ENCODE measurements at regions not wholly inside any gene's neighbourhood (a gene's known extent, or its start where the extent isn't known, plus 50 kb on each side); places are given as distances from the start of the nearest gene placed in this dataset.

DNA sequence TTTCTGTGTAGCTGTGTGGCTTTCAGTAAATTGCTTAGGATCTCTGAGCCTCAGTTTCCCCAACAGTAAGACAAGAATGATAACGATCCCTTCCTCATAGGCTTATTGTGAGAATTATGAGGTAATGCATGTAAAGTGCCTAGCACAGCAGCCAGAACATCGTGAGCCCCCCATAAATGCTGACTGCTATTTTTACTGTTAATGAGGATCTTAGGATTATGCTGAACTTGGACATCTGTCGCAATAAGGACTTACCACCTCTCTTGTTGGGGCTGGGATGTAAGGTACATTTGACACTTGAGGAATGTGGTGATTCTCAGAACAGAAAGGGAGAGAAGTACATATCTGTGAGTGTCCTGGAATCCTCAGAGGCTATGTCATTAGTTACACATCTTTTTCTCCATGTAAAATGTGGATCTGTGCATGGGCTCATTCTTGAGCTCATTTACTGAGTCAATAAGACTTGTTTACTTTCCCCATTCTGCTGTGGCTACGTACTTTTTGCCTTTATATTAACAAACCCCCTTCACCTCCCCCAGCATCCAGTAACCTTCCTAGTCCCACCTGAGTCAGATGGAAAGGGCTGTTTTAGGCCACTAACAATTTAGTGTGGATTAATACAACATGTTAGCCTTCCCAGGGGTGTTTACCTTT lies 64.4 kb upstream of the PLEKHG1 start:
- DNase-seq (ENCODE audit: low read depth, low spot score) (no peak), ATAC-seq (no peak)
- H3K27me3 ChIP-seq (ENCODE audit: insufficient read depth, low read length), result no peaks in the 10 kb centered on the region
- no peaks in the 10 kb centered on the region for H4K20me1 ChIP-seq (ENCODE audit: insufficient read depth)
- RAD21 ChIA-PET (ENCODE audit: low non-redundant PET in 1 of 2, low total read pairs in 2 of 2, uncharacterized antibody in 2 of 2, unreplicated experiment in 2 of 2), result no interaction called here
- no peaks in the 10 kb centered on the region for H3K9me3 ChIP-seq (ENCODE audit: control insufficient read depth in 1 of 2, insufficient read depth in 1 of 2, low read depth in 1 of 2, low read length in 2 of 2)
- no peak overlapping the region for H2AFZ ChIP-seq (ENCODE audit: low read depth, low read length, poor library complexity, severe bottlenecking)
- H3K4me2 ChIP-seq (ENCODE audit: low read length), result no peak overlapping the region
- H3K36me3 ChIP-seq (ENCODE audit: control insufficient read depth in 1 of 2, insufficient read depth in 2 of 2, low read length in 2 of 2), result no peaks in the 10 kb centered on the region
- TF ChIP-seq RAD21 (IDR thresholded peaks at IDR 0.05; ENCODE audit: low read depth), result no peak
- no peak for TF ChIP-seq POLR2A (IDR thresholded peaks at IDR 0.05; ENCODE audit: borderline replicate concordance, extremely low read depth, insufficient read depth, insufficient read length)
- TF ChIP-seq EZH2 (IDR thresholded peaks at IDR 0.05), result no peak
- TF ChIP-seq, protein P1, sequence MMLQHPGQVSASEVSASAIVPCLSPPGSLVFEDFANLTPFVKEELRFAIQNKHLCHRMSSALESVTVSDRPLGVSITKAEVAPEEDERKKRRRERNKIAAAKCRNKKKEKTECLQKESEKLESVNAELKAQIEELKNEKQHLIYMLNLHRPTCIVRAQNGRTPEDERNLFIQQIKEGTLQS (IDR thresholded peaks at IDR 0.05), result no peak
- TF ChIP-seq, protein P2, sequence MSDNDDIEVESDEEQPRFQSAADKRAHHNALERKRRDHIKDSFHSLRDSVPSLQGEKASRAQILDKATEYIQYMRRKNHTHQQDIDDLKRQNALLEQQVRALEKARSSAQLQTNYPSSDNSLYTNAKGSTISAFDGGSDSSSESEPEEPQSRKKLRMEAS (IDR thresholded peaks at IDR 0.05), result no peak
- no peak for TF ChIP-seq CEBPB (IDR thresholded peaks at IDR 0.05; ENCODE audit: low read depth)
- TF ChIP-seq SIN3A (IDR thresholded peaks at IDR 0.05; ENCODE audit: low read depth), result no peak
- no peaks in the 10 kb centered on the region for H3K9me2 ChIP-seq (ENCODE audit: insufficient read depth)
- no peaks in the 10 kb centered on the region for H3K79me2 ChIP-seq (ENCODE audit: insufficient read depth, low read length)
- intact Hi-C loops (cut with micrococcal nuclease), result no loop called here
- H3K27ac ChIP-seq (ENCODE audit: low read depth, low read length), result no peak overlapping the region
- H3K4me1 ChIP-seq (ENCODE audit: control insufficient read depth in 1 of 2, insufficient read depth in 2 of 2, low read length in 2 of 2), result no peaks in the 10 kb centered on the region
- POLR2A ChIA-PET, result no interaction called here
- no peak overlapping the region for H3K4me3 ChIP-seq (replicated peaks in 1 of 2; ENCODE audit: low read depth in 1 of 2, low read length in 2 of 2)
- CTCF ChIA-PET, result no interaction called here
- H3K9ac ChIP-seq (ENCODE audit: low read length), result no peak overlapping the region
- BruUV-seq (replicated peaks), result no TSS peak

DNA sequence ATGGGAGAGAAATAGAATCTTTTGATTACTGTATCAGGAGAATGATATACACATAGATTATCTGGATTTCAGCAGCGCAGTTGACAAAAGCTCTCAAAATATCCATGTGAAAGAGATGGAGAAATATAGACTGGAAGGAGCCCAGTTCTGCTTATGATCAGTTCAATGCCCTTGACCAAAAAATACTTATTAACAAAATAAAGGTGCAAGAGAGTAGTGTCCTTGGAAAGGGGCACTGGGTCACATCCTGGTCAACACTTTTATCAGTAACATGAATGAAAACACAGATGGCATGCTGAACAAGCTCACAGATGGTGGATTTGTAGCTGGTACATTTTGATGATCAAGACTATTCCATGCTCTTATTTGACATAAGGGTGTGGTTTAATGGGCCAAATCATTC lies 63.9 kb upstream of the PLEKHG1 start:
- Histone ChIP-seq H3K4me1 (ENCODE audit: control insufficient read depth in 1 of 2, insufficient read depth in 2 of 2, low read length in 2 of 2) (no peaks in the 10 kb centered on the region), H3K27me3 (ENCODE audit: insufficient read depth, low read length) (no peaks in the 10 kb centered on the region), H3K9me3 (ENCODE audit: control insufficient read depth in 1 of 2, insufficient read depth in 1 of 2, low read depth in 1 of 2, low read length in 2 of 2) (no peaks in the 10 kb centered on the region), H4K20me1 (ENCODE audit: insufficient read depth) (no peaks in the 10 kb centered on the region), H2AFZ (ENCODE audit: low read depth, low read length, poor library complexity, severe bottlenecking) (no peak overlapping the region), H3K4me2 (ENCODE audit: low read length) (no peak overlapping the region), H3K27ac (ENCODE audit: low read depth, low read length) (no peak overlapping the region), H3K36me3 (ENCODE audit: control insufficient read depth in 1 of 2, insufficient read depth in 2 of 2, low read length in 2 of 2) (no peaks in the 10 kb centered on the region), H3K4me3 (replicated peaks in 1 of 2; ENCODE audit: low read depth in 1 of 2, low read length in 2 of 2) (no peak overlapping the region), H3K9me2 (ENCODE audit: insufficient read depth) (no peaks in the 10 kb centered on the region), H3K79me2 (ENCODE audit: insufficient read depth, low read length) (no peaks in the 10 kb centered on the region), H3K9ac (ENCODE audit: low read length) (no peak overlapping the region)
- ChIA-PET CTCF (no interaction called here), POLR2A (no interaction called here), RAD21 (ENCODE audit: low non-redundant PET in 1 of 2, low total read pairs in 2 of 2, uncharacterized antibody in 2 of 2, unreplicated experiment in 2 of 2) (no interaction called here)
- BruUV-seq (replicated peaks), result no TSS peak
- ATAC-seq, result no peak
- intact Hi-C loops (cut with micrococcal nuclease), result no loop called here
- no peak for DNase-seq (ENCODE audit: low read depth, low spot score)
- TF ChIP-seq, protein P3, sequence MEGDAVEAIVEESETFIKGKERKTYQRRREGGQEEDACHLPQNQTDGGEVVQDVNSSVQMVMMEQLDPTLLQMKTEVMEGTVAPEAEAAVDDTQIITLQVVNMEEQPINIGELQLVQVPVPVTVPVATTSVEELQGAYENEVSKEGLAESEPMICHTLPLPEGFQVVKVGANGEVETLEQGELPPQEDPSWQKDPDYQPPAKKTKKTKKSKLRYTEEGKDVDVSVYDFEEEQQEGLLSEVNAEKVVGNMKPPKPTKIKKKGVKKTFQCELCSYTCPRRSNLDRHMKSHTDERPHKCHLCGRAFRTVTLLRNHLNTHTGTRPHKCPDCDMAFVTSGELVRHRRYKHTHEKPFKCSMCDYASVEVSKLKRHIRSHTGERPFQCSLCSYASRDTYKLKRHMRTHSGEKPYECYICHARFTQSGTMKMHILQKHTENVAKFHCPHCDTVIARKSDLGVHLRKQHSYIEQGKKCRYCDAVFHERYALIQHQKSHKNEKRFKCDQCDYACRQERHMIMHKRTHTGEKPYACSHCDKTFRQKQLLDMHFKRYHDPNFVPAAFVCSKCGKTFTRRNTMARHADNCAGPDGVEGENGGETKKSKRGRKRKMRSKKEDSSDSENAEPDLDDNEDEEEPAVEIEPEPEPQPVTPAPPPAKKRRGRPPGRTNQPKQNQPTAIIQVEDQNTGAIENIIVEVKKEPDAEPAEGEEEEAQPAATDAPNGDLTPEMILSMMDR (IDR thresholded peaks at IDR 0.05 in 2 of 3, conservative IDR thresholded peaks at IDR 0.05 in 1 of 3; ENCODE audit: borderline replicate concordance in 1 of 3, insufficient read depth in 1 of 3, low read depth in 2 of 3, low read length in 2 of 3), result no peak
- no peak for TF ChIP-seq POLR2A (IDR thresholded peaks at IDR 0.05; ENCODE audit: borderline replicate concordance, extremely low read depth, insufficient read depth, insufficient read length)
- TF ChIP-seq ELF1 (IDR thresholded peaks at IDR 0.05; ENCODE audit: borderline replicate concordance, low read depth), result no peak
- no peak for TF ChIP-seq EZH2phosphoT487 (IDR thresholded peaks at IDR 0.05; ENCODE audit: borderline replicate concordance)
- TF ChIP-seq EGR1 (IDR thresholded peaks at IDR 0.05; ENCODE audit: low read depth), result no peak
- no peak for TF ChIP-seq RAD21 (IDR thresholded peaks at IDR 0.05; ENCODE audit: low read depth)
- no peak for TF ChIP-seq EZH2 (IDR thresholded peaks at IDR 0.05)
- no peak for TF ChIP-seq CBX3 (IDR thresholded peaks at IDR 0.05; ENCODE audit: low read depth)
- TF ChIP-seq TCF7L2 (IDR thresholded peaks at IDR 0.05; ENCODE audit: borderline replicate concordance, extremely low read depth, insufficient read depth, insufficient read length), result no peak
- TF ChIP-seq YY1 (IDR thresholded peaks at IDR 0.05; ENCODE audit: extremely low read depth, insufficient replicate concordance, low read depth, low read length), result no peak
- TF ChIP-seq POLR2AphosphoS5 (IDR thresholded peaks at IDR 0.05; ENCODE audit: low read depth, low read length), result no peak
- TF ChIP-seq ZFX (IDR thresholded peaks at IDR 0.05), result no peak
- no peak for TF ChIP-seq FOSL1 (IDR thresholded peaks at IDR 0.05; ENCODE audit: low read depth)
- TF ChIP-seq SIN3A (IDR thresholded peaks at IDR 0.05; ENCODE audit: low read depth), result no peak
- no peak for TF ChIP-seq SP1 (IDR thresholded peaks at IDR 0.05; ENCODE audit: low read depth)
